Smooth muscle cell (in vitro differentiated cells): ENCODE measurements at regions not wholly inside any gene's neighbourhood (a gene's known extent, or its start where the extent isn't known, plus 50 kb on each side); places are given as distances from the start of the nearest gene placed in this dataset.

Experiments used
- DNase-seq: peaks from one replicate; lab custom pipeline; 2025; ENCODE audit not compliant: unreplicated experiment; lab: John Stamatoyannopoulos, UW
- H2AFZ ChIP-seq: fragments of 200-600 bp; sonication (generic); 2 replicates; pipeline ENCODE4 v1.6.0; 2016; ENCODE audit warnings: antibody characterized with exemption, low read depth, mild to moderate bottlenecking
- H3F3A ChIP-seq: fragments of 200-600 bp; sonication (generic); 2 replicates; pipeline ENCODE4 v1.6.0; 2017; ENCODE audit warnings: antibody characterized with exemption, low read depth
- H3K27ac ChIP-seq: fragments of 200-600 bp; sonication (generic); 2 replicates; pipeline ENCODE4 v1.5.1; 2016; ENCODE audit warnings: low read depth, mild to moderate bottlenecking
- H3K27me3 ChIP-seq: fragments of 200-600 bp; sonication (generic); 2 replicates; pipeline ENCODE4 v1.6.1; 2016; ENCODE audit warnings: low read depth, mild to moderate bottlenecking
- H3K36me3 ChIP-seq: fragments of 200-600 bp; sonication (generic); 2 replicates; pipeline ENCODE4 v1.5.1; 2016; ENCODE audit warnings: low read depth
- H3K4me1 ChIP-seq: fragments of 200-600 bp; sonication (generic); 2 replicates; pipeline ENCODE4 v1.5.1; 2016; ENCODE audit warnings: low read depth
- H3K4me2 ChIP-seq: fragments of 200-600 bp; sonication (generic); 2 replicates; pipeline ENCODE4 v1.6.0; 2016; ENCODE audit warnings: mild to moderate bottlenecking
- H3K4me3 ChIP-seq: fragments of 200-600 bp; sonication (generic); 2 replicates; pipeline ENCODE4 v1.5.1; 2016; ENCODE audit warnings: mild to moderate bottlenecking
- H3K79me2 ChIP-seq: fragments of 200-600 bp; sonication (generic); 2 replicates; pipeline ENCODE4 v1.6.0; 2016; ENCODE audit warnings: low read depth, mild to moderate bottlenecking
- H3K9ac ChIP-seq: fragments of 200-600 bp; sonication (generic); 2 replicates; pipeline ENCODE4 v1.6.0; 2016; ENCODE audit warnings: low read depth
- H3K9me3 ChIP-seq: fragments of 200-600 bp; sonication (generic); replicated peaks from 2 replicates; pipeline ENCODE4 v1.5.1; 2016; ENCODE audit warnings: low read depth
- H4K20me1 ChIP-seq: fragments of 200-600 bp; sonication (generic); 2 replicates; pipeline ENCODE4 v1.6.0; 2016; ENCODE audit warnings: low read depth
- CTCF ChIP-seq: fragments of 200-600 bp; sonication (generic); IDR thresholded peaks from 2 replicates; pipeline ENCODE4 v1.5.1; 2017; ENCODE audit warnings: borderline replicate concordance, mild to moderate bottlenecking, antibody characterized with exemption; ENCODE audit not compliant: insufficient read depth, poor library complexity, severe bottlenecking
- WGBS: methylation state at CpG from one replicate; pipeline ENCODE4 v1.1.7; 2016; ENCODE audit warnings: low lambda C conversion rate; 5-methylcytosine and 5-hydroxymethylcytosine counted together

- Histone ChIP-seq H3K79me2 (no peaks in the 10 kb centered on the region), H3K4me2 (no peak overlapping the region), H4K20me1 (no peaks in the 10 kb centered on the region), H3K27me3 (no peaks in the 10 kb centered on the region), H3K9me3 (no peaks in the 10 kb centered on the region), H3F3A (no peaks in the 10 kb centered on the region), H2AFZ (no peak overlapping the region), H3K9ac (no peak overlapping the region), H3K4me1 (no peaks in the 10 kb centered on the region), H3K27ac (no peak overlapping the region), H3K36me3 (no peaks in the 10 kb centered on the region), H3K4me3 (no peak overlapping the region)
- DNase-seq, result no peak
- 92% methylated on average over 3 of the region's 3 CpGs for WGBS
- TF ChIP-seq CTCF, result no peak
Measured at GRCh38 chr5:114744406-114744805, 382.5 kb downstream of the KCNN2 start.

GRCh38 chr5:114734238-114734637, 372.4 kb downstream of the KCNN2 start:
- Histone ChIP-seq H3K27ac (no peak overlapping the region), H3F3A (no peaks in the 10 kb centered on the region), H3K9me3 (no peaks in the 10 kb centered on the region), H3K79me2 (no peaks in the 10 kb centered on the region), H3K9ac (no peak overlapping the region), H3K4me2 (no peak overlapping the region), H3K36me3 (no peaks in the 10 kb centered on the region), H3K4me3 (no peak overlapping the region), H3K27me3 (no peaks in the 10 kb centered on the region), H2AFZ (no peak overlapping the region), H3K4me1 (no peaks in the 10 kb centered on the region), H4K20me1 (no peaks in the 10 kb centered on the region)
- no peak for TF ChIP-seq CTCF
- DNase-seq, result no peak
- 83% methylated on average over 1 of the region's 1 CpG for WGBS

- Histone ChIP-seq H3K4me2 (no peak overlapping the region), H3F3A (no peaks in the 10 kb centered on the region), H3K27me3 (no peaks in the 10 kb centered on the region), H3K9ac (no peak overlapping the region), H2AFZ (no peak overlapping the region), H3K36me3 (no peaks in the 10 kb centered on the region), H4K20me1 (no peaks in the 10 kb centered on the region), H3K4me3 (no peak overlapping the region), H3K4me1 (no peaks in the 10 kb centered on the region), H3K27ac (no peak overlapping the region), H3K9me3 (no peaks in the 10 kb centered on the region), H3K79me2 (no peaks in the 10 kb centered on the region)
- WGBS, result 100% methylated on average over 1 of the region's 1 CpG
- no peak for TF ChIP-seq CTCF
- DNase-seq, result no peak
Measured at GRCh38 chr5:114729986-114730385, 368.1 kb downstream of the KCNN2 start.

GRCh38 chr5:114727358-114727757, 365.5 kb downstream of the KCNN2 start:
- Histone ChIP-seq H3K36me3 (peaks cover 5% of the 10 kb centered on the region), H3K27me3 (no peaks in the 10 kb centered on the region), H3K4me3 (no peak overlapping the region), H3F3A (no peaks in the 10 kb centered on the region), H3K9me3 (no peaks in the 10 kb centered on the region), H3K27ac (no peak overlapping the region), H3K9ac (no peak overlapping the region), H2AFZ (no peak overlapping the region), H3K79me2 (no peaks in the 10 kb centered on the region), H3K4me1 (no peaks in the 10 kb centered on the region), H3K4me2 (no peak overlapping the region), H4K20me1 (no peaks in the 10 kb centered on the region)
- 86% methylated on average over 3 of the region's 3 CpGs for WGBS
- no peak for TF ChIP-seq CTCF
- no peak for DNase-seq
